Parathyroid adenoma (tissue), 2 donors: ENCODE measurements at regions not wholly inside any gene's neighbourhood (a gene's known extent, or its start where the extent isn't known, plus 50 kb on each side); places are given as distances from the start of the nearest gene placed in this dataset.
"Not testable (repeated sequence)": the region's sequence is repeated elsewhere in the genome, so short reads cannot be mapped to it uniquely, and the experiment has no call there.

ENCODE experiments used
- H2AFZ ChIP-seq: fragments of 300-600 bp; sonication (generic); one replicate; pipeline ENCODE4 v1.7.0; 2017; ENCODE audit warnings: antibody characterized with exemption, mild to moderate bottlenecking
- H3K27ac ChIP-seq: fragments of 300-600 bp; sonication (generic); one replicate; pipeline ENCODE4 v1.7.0; 2017
- H3K27me3 ChIP-seq: fragments of 300-600 bp; sonication (generic); one replicate; pipeline ENCODE4 v1.7.0; 2017; ENCODE audit warnings: low read length; ENCODE audit not compliant: control insufficient read depth, insufficient read depth
- H3K36me3 ChIP-seq: fragments of 300-600 bp; sonication (generic); one replicate; pipeline ENCODE4 v1.7.0; 2017; ENCODE audit warnings: low read length; ENCODE audit not compliant: control insufficient read depth, insufficient read depth
- H3K4me1 ChIP-seq: fragments of 300-600 bp; sonication (generic); one replicate; pipeline ENCODE4 v1.7.0; 2017; ENCODE audit warnings: control low read depth
- H3K4me2 ChIP-seq: fragments of 300-600 bp; sonication (generic); one replicate; pipeline ENCODE4 v1.7.0; 2017; ENCODE audit warnings: low read length
- H3K4me3 ChIP-seq: fragments of 300-600 bp; sonication (generic); one replicate; pipeline ENCODE4 v1.7.0; 2017; ENCODE audit warnings: low read depth, low read length
- H3K79me2 ChIP-seq: fragments of 300-600 bp; sonication (generic); one replicate; pipeline ENCODE4 v1.7.0; 2017; ENCODE audit warnings: control low read depth
- H3K9ac ChIP-seq: fragments of 300-600 bp; sonication (generic); one replicate; pipeline ENCODE4 v1.7.0; 2017; ENCODE audit warnings: mild to moderate bottlenecking
- H3K9me3 ChIP-seq: fragments of 300-600 bp; sonication (generic); one replicate; pipeline ENCODE4 v1.7.0; 2017; ENCODE audit warnings: low read length; ENCODE audit not compliant: control insufficient read depth
- CTCF ChIP-seq: fragments of 300-600 bp; sonication (generic); IDR thresholded peaks from one replicate; pipeline ENCODE4 v1.7.0; 2017; ENCODE audit warnings: antibody characterized with exemption, mild to moderate bottlenecking
- donor health status: primary hyperparathyroidism.

GRCh38 chrX:76922100-76922499, 494.6 kb downstream of the MAGEE1 start:
- H3K4me3 ChIP-seq, result no peak overlapping the region
- H3K4me1 ChIP-seq, result no peaks in the 10 kb centered on the region
- H3K27me3 ChIP-seq, result no peaks in the 10 kb centered on the region
- TF ChIP-seq CTCF, result no peak
- H3K9me3 ChIP-seq, result no peaks in the 10 kb centered on the region
- H3K4me2 ChIP-seq, result no peak overlapping the region
- no peaks in the 10 kb centered on the region for H3K79me2 ChIP-seq
- no peak overlapping the region for H2AFZ ChIP-seq
- no peaks in the 10 kb centered on the region for H3K36me3 ChIP-seq
- H3K27ac ChIP-seq, result no peak overlapping the region
- H3K9ac ChIP-seq, result no peak overlapping the region

GRCh38 chrX:76924616-76925015, 497.1 kb downstream of the MAGEE1 start:
- not testable (repeated sequence) for H3K79me2 ChIP-seq, H3K27me3 ChIP-seq, H3K4me1 ChIP-seq

GRCh38 chrX:76931518-76931917, 504.0 kb downstream of the MAGEE1 start:
- no peak overlapping the region for H2AFZ ChIP-seq
- H3K27ac ChIP-seq, result no peak overlapping the region
- TF ChIP-seq CTCF, result no peak
- H3K79me2 ChIP-seq, result no peaks in the 10 kb centered on the region
- no peaks in the 10 kb centered on the region for H3K27me3 ChIP-seq
- no peaks in the 10 kb centered on the region for H3K4me1 ChIP-seq
- H3K4me2 ChIP-seq, result no peak overlapping the region
- no peak overlapping the region for H3K4me3 ChIP-seq
- H3K36me3 ChIP-seq, result no peaks in the 10 kb centered on the region
- no peak overlapping the region for H3K9ac ChIP-seq
- H3K9me3 ChIP-seq, result no peaks in the 10 kb centered on the region

More at GRCh38 chrX:76924616-76925015, 497.1 kb downstream of the MAGEE1 start:
- H3K27ac ChIP-seq, H3K4me3 ChIP-seq, H3K4me2 ChIP-seq, H3K9ac ChIP-seq, H3K36me3 ChIP-seq, H2AFZ ChIP-seq, H3K9me3 ChIP-seq: not testable (repeated sequence)

GRCh38 chrX:76957485-76957884, 489.7 kb upstream of the FGF16 start:
- H3K4me2 ChIP-seq, result no peak overlapping the region
- H3K4me3 ChIP-seq, result no peak overlapping the region
- H3K79me2 ChIP-seq, result no peaks in the 10 kb centered on the region
- TF ChIP-seq CTCF, result no peak
- no peaks in the 10 kb centered on the region for H3K4me1 ChIP-seq
- H3K36me3 ChIP-seq, result no peaks in the 10 kb centered on the region
- H3K27me3 ChIP-seq, result no peaks in the 10 kb centered on the region
- H2AFZ ChIP-seq, result no peak overlapping the region
- H3K9me3 ChIP-seq, result no peaks in the 10 kb centered on the region
- H3K27ac ChIP-seq, result no peak overlapping the region
- H3K9ac ChIP-seq, result no peak overlapping the region

- Histone ChIP-seq H3K4me1 (no peaks in the 10 kb centered on the region), H3K36me3 (no peaks in the 10 kb centered on the region), H3K9me3 (no peaks in the 10 kb centered on the region), H3K4me2 (no peak overlapping the region), H3K9ac (no peak overlapping the region), H3K27me3 (no peaks in the 10 kb centered on the region), H3K27ac (no peak overlapping the region), H3K79me2 (no peaks in the 10 kb centered on the region), H2AFZ (no peak overlapping the region), H3K4me3 (no peak overlapping the region)
- no peak for TF ChIP-seq CTCF
These were observed 475.5 kb upstream of the FGF16 start for GRCh38 chrX:76971393-76972376.
